Astrocyte of the spinal cord (primary cell): ENCODE measurements at regions not wholly inside any gene's neighbourhood (a gene's known extent, or its start where the extent isn't known, plus 50 kb on each side); places are given as distances from the start of the nearest gene placed in this dataset.

Experiments
- DNase-seq: peaks from one replicate; pipeline ENCODE4 v3.0.0; 2011; ENCODE audit warnings: low read depth, low spot score
- H3K4me3 ChIP-seq: 2 replicates; pipeline ENCODE4 v1.5.1; 2011; ENCODE audit warnings: low read depth, mild to moderate bottlenecking, low read length, moderate library complexity
- in situ Hi-C: cut with HindIII; loops from 2 replicates; pipeline ENCODE4 v1.10.0; 2017; ENCODE audit warnings: low sequenced_read_pairs
- TF ChIP-seq, protein P1 (sequence below): IDR thresholded peaks from 2 replicates; pipeline ENCODE4 v1.5.1; 2012; ENCODE audit warnings: low read depth, mild to moderate bottlenecking, low read length, inconsistent platforms

DNA sequence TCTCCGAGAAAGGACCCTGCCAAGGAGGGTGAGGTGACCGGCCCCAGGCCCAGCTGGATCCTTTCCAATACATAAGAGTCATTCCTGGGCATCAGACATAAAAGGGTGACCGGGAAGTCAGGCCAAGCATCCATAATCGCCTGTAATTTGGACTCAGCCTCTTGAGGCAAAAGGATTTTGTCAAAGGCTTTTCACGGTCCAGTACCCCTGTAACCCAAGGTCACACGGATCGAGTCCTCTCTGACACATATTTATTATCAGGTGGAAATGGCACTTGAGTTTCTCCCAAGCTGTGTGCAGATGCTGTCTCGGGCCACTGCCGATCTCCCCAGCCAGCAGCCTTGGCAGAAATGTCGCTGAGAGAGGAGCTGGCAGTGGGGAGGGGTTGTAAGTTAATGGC is 556.5 kb downstream of the MN1 start:
- in situ Hi-C loops: no loop called here
- H3K4me3 ChIP-seq: no peak overlapping the region
- DNase-seq: no peak
- TF ChIP-seq, protein P1, sequence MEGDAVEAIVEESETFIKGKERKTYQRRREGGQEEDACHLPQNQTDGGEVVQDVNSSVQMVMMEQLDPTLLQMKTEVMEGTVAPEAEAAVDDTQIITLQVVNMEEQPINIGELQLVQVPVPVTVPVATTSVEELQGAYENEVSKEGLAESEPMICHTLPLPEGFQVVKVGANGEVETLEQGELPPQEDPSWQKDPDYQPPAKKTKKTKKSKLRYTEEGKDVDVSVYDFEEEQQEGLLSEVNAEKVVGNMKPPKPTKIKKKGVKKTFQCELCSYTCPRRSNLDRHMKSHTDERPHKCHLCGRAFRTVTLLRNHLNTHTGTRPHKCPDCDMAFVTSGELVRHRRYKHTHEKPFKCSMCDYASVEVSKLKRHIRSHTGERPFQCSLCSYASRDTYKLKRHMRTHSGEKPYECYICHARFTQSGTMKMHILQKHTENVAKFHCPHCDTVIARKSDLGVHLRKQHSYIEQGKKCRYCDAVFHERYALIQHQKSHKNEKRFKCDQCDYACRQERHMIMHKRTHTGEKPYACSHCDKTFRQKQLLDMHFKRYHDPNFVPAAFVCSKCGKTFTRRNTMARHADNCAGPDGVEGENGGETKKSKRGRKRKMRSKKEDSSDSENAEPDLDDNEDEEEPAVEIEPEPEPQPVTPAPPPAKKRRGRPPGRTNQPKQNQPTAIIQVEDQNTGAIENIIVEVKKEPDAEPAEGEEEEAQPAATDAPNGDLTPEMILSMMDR: no peak

DNA sequence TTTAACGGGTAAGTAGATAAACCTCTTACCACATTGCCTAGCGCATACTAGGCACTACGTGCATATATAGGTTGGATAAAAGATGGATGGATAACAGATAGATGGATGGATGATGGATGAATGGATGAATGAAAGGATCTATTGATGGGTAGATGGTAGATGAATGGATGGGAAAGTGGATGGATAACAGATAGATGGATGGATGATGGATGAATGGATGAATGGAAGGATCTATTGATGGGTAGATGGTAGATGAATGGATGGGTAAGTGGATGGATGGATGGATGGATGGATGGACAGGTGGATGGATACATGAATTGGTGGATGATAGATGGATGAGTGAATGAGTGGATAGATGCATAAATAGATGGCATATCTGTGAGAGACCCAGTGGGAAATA is 555.0 kb downstream of the MN1 start:
- TF ChIP-seq, protein P1: no peak
- in situ Hi-C loops: no loop called here
- no peak for DNase-seq
- no peak overlapping the region for H3K4me3 ChIP-seq

DNA sequence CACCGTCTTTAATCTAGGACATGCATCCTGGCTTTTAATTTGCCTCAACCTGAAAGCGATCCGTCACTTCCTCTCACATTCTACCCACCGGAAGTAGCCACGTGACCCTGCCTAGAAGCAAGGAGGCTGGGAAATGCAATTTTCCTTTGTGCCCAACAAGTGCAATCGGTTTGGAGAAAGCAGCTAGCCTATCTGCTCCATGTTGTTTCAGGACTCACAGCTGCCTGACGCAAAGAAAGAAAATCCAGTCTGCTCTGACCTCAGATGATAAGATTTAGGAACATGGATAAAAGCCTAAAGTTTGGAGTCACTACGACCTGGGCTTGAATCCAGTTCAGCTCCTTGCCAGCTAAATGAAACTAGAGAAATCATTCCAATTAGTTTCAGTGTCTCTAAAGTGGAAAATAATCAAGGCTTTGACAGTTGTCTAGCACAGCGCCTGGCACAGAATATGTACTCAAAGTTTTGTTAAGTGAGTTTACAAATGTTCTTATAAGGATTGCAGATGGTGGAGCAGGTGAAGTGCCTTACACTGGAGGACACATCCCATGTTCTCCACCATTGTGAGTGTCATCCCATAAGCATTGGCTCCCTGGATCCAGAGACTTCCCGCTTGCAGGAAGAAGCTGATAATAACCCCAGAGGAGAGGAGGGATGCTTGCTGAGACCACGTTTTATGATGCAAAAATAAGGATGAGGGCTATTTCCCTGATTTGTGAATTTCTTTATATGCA is 553.7 kb downstream of the MN1 start:
- TF ChIP-seq, protein P1: no peak
- DNase-seq: no peak
- in situ Hi-C loops: no loop called here
- H3K4me3 ChIP-seq: no peak overlapping the region

DNA sequence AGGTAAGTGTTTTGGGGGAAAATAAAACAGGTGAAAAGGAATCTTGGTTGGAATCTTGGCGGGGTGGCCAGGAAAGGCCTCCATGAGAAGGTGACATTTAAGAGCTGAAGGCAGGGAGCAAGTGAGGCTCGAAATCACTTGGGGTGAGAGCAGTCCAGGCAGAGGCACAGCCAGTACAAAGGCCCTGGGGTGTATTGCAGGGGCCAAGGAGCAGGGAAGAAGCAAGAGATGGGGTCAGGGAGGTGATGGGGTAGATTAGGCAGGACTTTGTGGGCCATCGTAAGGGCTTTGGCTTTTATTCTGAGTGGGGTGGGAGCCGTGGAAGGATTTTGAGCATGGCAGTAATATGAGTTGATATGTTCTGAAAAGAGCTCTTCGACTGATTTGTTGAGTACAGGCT is 551.1 kb downstream of the MN1 start:
- in situ Hi-C loops: no loop called here
- TF ChIP-seq, protein P1: no peak
- no peak for DNase-seq
- no peak overlapping the region for H3K4me3 ChIP-seq

DNA sequence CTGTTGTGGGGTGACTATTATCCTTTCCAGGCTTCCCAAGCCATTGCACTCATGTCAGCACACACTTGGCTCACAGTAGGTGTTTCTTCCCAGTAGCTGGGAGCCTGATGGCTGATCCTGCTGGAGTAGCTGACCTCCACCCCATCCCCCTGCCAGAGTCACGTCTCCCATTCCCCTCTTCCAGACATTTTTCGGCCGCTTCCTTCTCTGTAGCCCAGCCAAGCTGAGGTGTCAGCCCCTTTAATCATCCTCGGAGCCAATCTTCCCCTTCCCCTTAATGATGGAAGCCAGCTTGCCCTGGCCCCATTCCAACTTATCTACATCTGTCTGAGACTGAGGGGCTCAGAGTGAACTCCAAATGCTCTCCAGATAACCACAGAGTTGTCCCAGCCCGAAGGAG is 550.7 kb downstream of the MN1 start:
- TF ChIP-seq, protein P1: no peak
- H3K4me3 ChIP-seq: no peak overlapping the region
- in situ Hi-C loops: no loop called here
- DNase-seq: no peak

DNA sequence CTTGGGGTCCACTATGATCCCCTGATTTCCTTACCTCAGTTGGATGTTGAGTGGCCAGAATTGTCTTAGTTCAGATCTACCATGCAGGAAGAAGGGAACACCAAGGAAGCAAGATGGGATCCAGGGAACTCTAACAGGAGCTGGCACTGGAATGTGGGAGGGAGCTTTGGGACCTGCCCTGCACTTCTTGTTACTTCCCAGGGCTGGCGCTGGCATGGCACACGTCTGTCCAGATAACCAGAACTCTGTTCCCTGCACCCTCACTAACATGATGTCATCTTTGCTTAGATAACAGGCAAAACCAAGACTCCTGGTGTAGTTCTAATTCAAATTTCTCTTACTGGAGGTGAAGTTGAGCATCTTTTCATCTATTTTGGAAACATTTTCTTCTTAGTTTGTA is 550.0 kb downstream of the MN1 start:
- no peak overlapping the region for H3K4me3 ChIP-seq
- in situ Hi-C loops: no loop called here
- TF ChIP-seq, protein P1: no peak
- no peak for DNase-seq
